ENCODE measurements at regions not wholly inside any gene's neighbourhood (a gene's known extent, or its start where the extent isn't known, plus 50 kb on each side); places are given as distances from the start of the nearest gene placed in this dataset.

- H3K9me1 ChIP-seq (replicated peaks; ENCODE audit: control insufficient read depth, extremely low read depth, insufficient read depth, low read length), result no peaks in the 10 kb centered on the region
- DNase-seq (ENCODE audit: low read depth, low spot score), result no peak
- intact Hi-C loops (cut with micrococcal nuclease), result no loop called here
- BruUV-seq (replicated peaks), result no TSS peak
- dilution Hi-C loops (cut with MboI; ENCODE audit: extremely low pct_ligation_motif_present, low sequenced_read_pairs), result no loop called here
- FAIRE-seq, result no peak
- H3K9me3 ChIP-seq (replicated peaks; ENCODE audit: control insufficient read depth, insufficient read depth, low read length), result no peaks in the 10 kb centered on the region
- no peak overlapping the region for H2AFZ ChIP-seq (ENCODE audit: low read depth, low read length)
- H3K4me3 ChIP-seq (replicated peaks in 1 of 3; ENCODE audit: insufficient read depth in 1 of 3, low read depth in 1 of 3, low read length in 3 of 3), result no peak overlapping the region
- H3K4me2 ChIP-seq (ENCODE audit: insufficient read depth, low read length), result no peak overlapping the region
- H3K4me1 ChIP-seq (ENCODE audit: control insufficient read depth, extremely low read depth, insufficient read depth, low read length), result no peaks in the 10 kb centered on the region
- no peaks in the 10 kb centered on the region for H4K20me1 ChIP-seq (replicated peaks; ENCODE audit: control insufficient read depth, extremely low read depth, insufficient read depth, low read length)
- H3K79me2 ChIP-seq (ENCODE audit: control insufficient read depth, insufficient read depth, low read length), result no peaks in the 10 kb centered on the region
- no peak overlapping the region for H3K27ac ChIP-seq (ENCODE audit: insufficient read depth, low read depth, low read length)
- CTCF ChIA-PET, result no interaction called here
- H3K9ac ChIP-seq (replicated peaks; ENCODE audit: extremely low read depth, insufficient read depth, low read length), result no peak overlapping the region
- TF ChIP-seq FOS (IDR thresholded peaks at IDR 0.05; ENCODE audit: borderline replicate concordance, insufficient read depth, low read length) (no peak), CTCF (IDR thresholded peaks at IDR 0.05; ENCODE audit: extremely low read depth in 1 of 2, insufficient read depth in 1 of 2, low read depth in 1 of 2, low read length in 2 of 2) (no peak), GATA2 (IDR thresholded peaks at IDR 0.05; ENCODE audit: insufficient read depth, insufficient read length, low read depth, low read length) (no peak), MYC (IDR thresholded peaks at IDR 0.05; ENCODE audit: low read depth, low read length) (no peak), JUN (IDR thresholded peaks at IDR 0.05; ENCODE audit: borderline replicate concordance, insufficient read depth, insufficient read length, low read depth) (no peak)
- no peaks in the 10 kb centered on the region for H3K27me3 ChIP-seq (ENCODE audit: control insufficient read depth in 2 of 2, insufficient read depth in 2 of 2, low read length in 2 of 2)
- no peaks in the 10 kb centered on the region for H3K36me3 ChIP-seq (ENCODE audit: control insufficient read depth in 2 of 2, extremely low read depth in 1 of 2, insufficient read depth in 2 of 2, low read length in 2 of 2)
- POLR2A ChIA-PET, result no interaction called here
Measured at GRCh38 chr6:113427617-113428016, 429.5 kb upstream of the MARCKS start.

GRCh38 chr6:113428702-113429101, 428.4 kb upstream of the MARCKS start:
- TF ChIP-seq MYC (IDR thresholded peaks at IDR 0.05; ENCODE audit: low read depth, low read length) (no peak), EZH2 (IDR thresholded peaks at IDR 0.05; ENCODE audit: borderline replicate concordance, low read depth, low read length, severe bottlenecking) (no peak), CTCF (IDR thresholded peaks at IDR 0.05; ENCODE audit: extremely low read depth in 1 of 2, insufficient read depth in 1 of 2, low read depth in 1 of 2, low read length in 2 of 2) (no peak), FOS (IDR thresholded peaks at IDR 0.05; ENCODE audit: borderline replicate concordance, insufficient read depth, low read length) (no peak), MAX (IDR thresholded peaks at IDR 0.05; ENCODE audit: insufficient read depth, insufficient read length) (no peak), JUN (IDR thresholded peaks at IDR 0.05; ENCODE audit: borderline replicate concordance, insufficient read depth, insufficient read length, low read depth) (no peak), POLR2AphosphoS5 (IDR thresholded peaks at IDR 0.05; ENCODE audit: insufficient read depth, low read depth, low read length) (no peak), POLR2A (IDR thresholded peaks at IDR 0.05; ENCODE audit: low read depth, low read length) (no peak), GATA2 (IDR thresholded peaks at IDR 0.05; ENCODE audit: insufficient read depth, insufficient read length, low read depth, low read length) (no peak)
- H3K27ac ChIP-seq (ENCODE audit: insufficient read depth, low read depth, low read length), result no peak overlapping the region
- dilution Hi-C loops (cut with MboI; ENCODE audit: extremely low pct_ligation_motif_present, low sequenced_read_pairs) (no loop called here), intact Hi-C loops (cut with micrococcal nuclease) (no loop called here)
- DNase-seq (ENCODE audit: low read depth, low spot score) (no peak), FAIRE-seq (no peak)
- POLR2A ChIA-PET, result no interaction called here
- H3K27me3 ChIP-seq (ENCODE audit: control insufficient read depth in 2 of 2, insufficient read depth in 2 of 2, low read length in 2 of 2), result no peaks in the 10 kb centered on the region
- no peaks in the 10 kb centered on the region for H3K9me3 ChIP-seq (replicated peaks; ENCODE audit: control insufficient read depth, insufficient read depth, low read length)
- no TSS peak for BruUV-seq (replicated peaks)
- no peak overlapping the region for H3K9ac ChIP-seq (replicated peaks; ENCODE audit: extremely low read depth, insufficient read depth, low read length)
- no peak overlapping the region for H2AFZ ChIP-seq (ENCODE audit: low read depth, low read length)
- H3K79me2 ChIP-seq (ENCODE audit: control insufficient read depth, insufficient read depth, low read length), result no peaks in the 10 kb centered on the region
- CTCF ChIA-PET, result no interaction called here
- H3K36me3 ChIP-seq (ENCODE audit: control insufficient read depth in 2 of 2, extremely low read depth in 1 of 2, insufficient read depth in 2 of 2, low read length in 2 of 2), result no peaks in the 10 kb centered on the region
- H4K20me1 ChIP-seq (replicated peaks; ENCODE audit: control insufficient read depth, extremely low read depth, insufficient read depth, low read length), result no peaks in the 10 kb centered on the region
- H3K9me1 ChIP-seq (replicated peaks; ENCODE audit: control insufficient read depth, extremely low read depth, insufficient read depth, low read length), result no peaks in the 10 kb centered on the region
- H3K4me3 ChIP-seq (replicated peaks in 1 of 3; ENCODE audit: insufficient read depth in 1 of 3, low read depth in 1 of 3, low read length in 3 of 3), result no peak overlapping the region
- H3K4me2 ChIP-seq (ENCODE audit: insufficient read depth, low read length), result no peak overlapping the region
- no peaks in the 10 kb centered on the region for H3K4me1 ChIP-seq (ENCODE audit: control insufficient read depth, extremely low read depth, insufficient read depth, low read length)

Data from endothelial cell of umbilical vein (primary cell).